Fibroblast of skin of left quadriceps (primary cell): ENCODE measurements at regions not wholly inside any gene's neighbourhood (a gene's known extent, or its start where the extent isn't known, plus 50 kb on each side); places are given as distances from the start of the nearest gene placed in this dataset.
"Not testable (repeated sequence)": the region's sequence is repeated elsewhere in the genome, so short reads cannot be mapped to it uniquely, and the experiment has no call there.

Experiments
- DNase-seq, 2 experiments: peaks; one replicate each; pipeline ENCODE4 v3.0.0-alpha.2; 2013; ENCODE audit warnings: low read depth in 2 of 2

GRCh38 chr14:39589882-39590281 is 157.6 kb upstream of the FBXO33 start:
- DNase-seq: not testable (repeated sequence)

GRCh38 chr14:39582028-39582654 is 149.9 kb upstream of the FBXO33 start:
- no peak for DNase-seq

GRCh38 chr14:39581474-39581873 is 149.2 kb upstream of the FBXO33 start:
- no peak for DNase-seq

GRCh38 chr14:39580696-39581095 is 148.5 kb upstream of the FBXO33 start:
- DNase-seq: no peak

GRCh38 chr14:39576736-39577135 is 144.5 kb upstream of the FBXO33 start:
- DNase-seq: peak; percentile 16 to 27

- no peak for DNase-seq
Observed at GRCh38 chr14:39576258-39576657, 144.0 kb upstream of the FBXO33 start.

- DNase-seq: no peak
Observed at GRCh38 chr14:39568809-39569538, 136.7 kb upstream of the FBXO33 start.

- no peak for DNase-seq
Observed at GRCh38 chr14:39566795-39567194, 134.6 kb upstream of the FBXO33 start.

GRCh38 chr14:39563361-39563760 is 131.1 kb upstream of the FBXO33 start:
- no peak for DNase-seq

- DNase-seq: no peak
Observed at GRCh38 chr14:39562175-39562574, 129.9 kb upstream of the FBXO33 start.

GRCh38 chr14:39558525-39558924 is 126.3 kb upstream of the FBXO33 start:
- no peak for DNase-seq

GRCh38 chr14:39555749-39556148 is 123.5 kb upstream of the FBXO33 start:
- DNase-seq: no peak

- DNase-seq: no peak
Observed at GRCh38 chr14:39554576-39554975, 122.3 kb upstream of the FBXO33 start.

GRCh38 chr14:39548358-39548757 is 116.1 kb upstream of the FBXO33 start:
- DNase-seq: no peak

GRCh38 chr14:39547845-39548244 is 115.6 kb upstream of the FBXO33 start:
- no peak for DNase-seq

GRCh38 chr14:39505812-39506211 is 73.6 kb upstream of the FBXO33 start:
- no peak for DNase-seq

GRCh38 chr14:39500253-39500652 is 68.0 kb upstream of the FBXO33 start:
- DNase-seq: no peak

GRCh38 chr14:39499514-39499913 is 67.3 kb upstream of the FBXO33 start:
- no peak for DNase-seq

- not testable (repeated sequence) for DNase-seq
Observed at GRCh38 chr14:39497677-39498076, 65.4 kb upstream of the FBXO33 start.

- DNase-seq: peak; percentile 79 to 80
Observed at GRCh38 chr14:39492267-39492666, 60.0 kb upstream of the FBXO33 start.

- peak; percentile 14 to 16 for DNase-seq
Observed at GRCh38 chr14:39491134-39491571, 58.9 kb upstream of the FBXO33 start.

- no peak for DNase-seq
Observed at GRCh38 chr14:39488600-39488999, 56.4 kb upstream of the FBXO33 start.

- no peak for DNase-seq
Observed at GRCh38 chr14:39483682-39484081, 51.4 kb upstream of the FBXO33 start.
